ENCODE measurements at regions not wholly inside any gene's neighbourhood (a gene's known extent, or its start where the extent isn't known, plus 50 kb on each side); places are given as distances from the start of the nearest gene placed in this dataset.
A peak's percentile ranks its signal among the peaks of the same experiment; 100 is the strongest.

DNA sequence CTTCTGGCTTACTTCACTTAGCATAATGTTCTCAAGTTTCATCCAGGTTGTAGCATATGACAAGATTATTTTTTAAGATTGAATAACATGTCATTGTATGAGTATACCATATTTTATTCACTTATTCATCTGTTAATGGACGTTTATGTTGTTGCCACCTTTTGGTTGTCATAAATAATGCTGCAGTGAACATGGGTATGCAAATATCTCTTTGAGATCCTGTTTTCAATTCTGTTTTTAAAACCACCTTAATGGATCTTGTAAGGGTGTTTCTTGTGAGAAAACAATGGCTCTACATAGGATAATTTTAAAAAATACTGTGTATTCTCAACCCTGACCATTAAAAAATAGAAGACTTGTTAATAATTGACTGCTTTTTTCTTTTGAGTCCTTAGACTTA, 290.7 kb upstream of the TMEM229A start:
- WGBS: 53% methylated on average over 1 of the region's 1 CpG
- Histone ChIP-seq H3K36me3 (ENCODE audit: control insufficient read depth in 2 of 2, insufficient read depth in 2 of 2, low read length in 1 of 2) (no peaks in the 10 kb centered on the region), H3K27ac (ENCODE audit: low read depth in 1 of 2, low read length in 1 of 2) (no peak overlapping the region), H3K9me3 (ENCODE audit: control insufficient read depth in 2 of 2, insufficient read depth in 1 of 2, low read length in 1 of 2) (no peaks in the 10 kb centered on the region), H3K27me3 (ENCODE audit: control insufficient read depth in 2 of 2, insufficient read depth in 1 of 2, low read length in 1 of 2) (no peaks in the 10 kb centered on the region), H3K4me1 (ENCODE audit: control insufficient read depth in 2 of 2, insufficient read depth in 2 of 2, low read length in 2 of 2) (no peaks in the 10 kb centered on the region), H3K4me3 (ENCODE audit: low read length in 2 of 2) (no peak overlapping the region)
- no peak for DNase-seq (ENCODE audit: low read depth in 6 of 9, low spot score in 9 of 9)

GRCh38 chr7:124322561-124322960, 289.7 kb upstream of the TMEM229A start:
- no peak overlapping the region for H3K27ac ChIP-seq (ENCODE audit: low read depth in 1 of 2, low read length in 1 of 2)
- DNase-seq (ENCODE audit: low read depth in 6 of 9, low spot score in 9 of 9): no peak
- no peaks in the 10 kb centered on the region for H3K27me3 ChIP-seq (ENCODE audit: control insufficient read depth in 2 of 2, insufficient read depth in 1 of 2, low read length in 1 of 2)
- no peak overlapping the region for H3K4me3 ChIP-seq (ENCODE audit: low read length in 2 of 2)
- WGBS: 85% methylated on average over 1 of the region's 1 CpG
- no peaks in the 10 kb centered on the region for H3K4me1 ChIP-seq (ENCODE audit: control insufficient read depth in 2 of 2, insufficient read depth in 2 of 2, low read length in 2 of 2)
- H3K36me3 ChIP-seq (ENCODE audit: control insufficient read depth in 2 of 2, insufficient read depth in 2 of 2, low read length in 1 of 2): no peaks in the 10 kb centered on the region
- no peaks in the 10 kb centered on the region for H3K9me3 ChIP-seq (ENCODE audit: control insufficient read depth in 2 of 2, insufficient read depth in 1 of 2, low read length in 1 of 2)

DNA sequence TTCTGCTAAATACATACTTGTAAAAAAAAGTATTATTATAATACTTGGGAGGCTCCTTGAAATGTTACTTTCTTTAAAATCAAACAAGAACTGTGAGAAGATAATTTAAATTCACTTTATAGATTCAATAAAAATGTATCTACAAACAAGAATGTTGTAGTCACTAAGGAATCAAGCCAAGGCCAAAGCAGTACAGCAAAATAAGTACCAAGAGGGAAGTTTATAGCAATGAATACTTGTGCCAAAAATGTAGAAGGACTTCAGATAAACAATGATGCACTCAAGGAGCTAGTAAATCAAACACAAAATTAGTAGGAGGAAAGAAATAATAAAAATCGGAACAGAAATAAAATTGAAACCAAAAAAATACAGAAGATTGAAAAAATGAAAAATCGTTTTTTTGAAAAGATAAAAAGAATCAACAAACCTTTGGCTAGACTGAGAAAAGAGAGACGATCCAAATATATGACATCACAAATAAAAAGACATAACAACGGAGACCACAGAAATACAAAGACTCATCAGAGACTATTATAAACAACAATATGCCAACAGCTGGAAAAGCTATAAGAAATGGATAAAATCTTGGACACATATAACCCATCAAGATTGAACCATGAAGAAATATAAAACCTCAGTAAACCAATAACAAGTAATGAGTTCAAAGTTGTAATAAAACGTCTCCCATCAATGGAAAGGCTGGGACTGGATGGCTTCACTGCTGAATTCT, 286.0 kb upstream of the TMEM229A start:
- no peaks in the 10 kb centered on the region for H3K4me1 ChIP-seq (ENCODE audit: control insufficient read depth in 2 of 2, insufficient read depth in 2 of 2, low read length in 2 of 2)
- no peaks in the 10 kb centered on the region for H3K36me3 ChIP-seq (ENCODE audit: control insufficient read depth in 2 of 2, insufficient read depth in 2 of 2, low read length in 1 of 2)
- no peak overlapping the region for H3K4me3 ChIP-seq (ENCODE audit: low read length in 2 of 2)
- H3K27me3 ChIP-seq (ENCODE audit: control insufficient read depth in 2 of 2, insufficient read depth in 1 of 2, low read length in 1 of 2): no peaks in the 10 kb centered on the region
- 85% methylated on average over 5 of the region's 5 CpGs for WGBS
- no peaks in the 10 kb centered on the region for H3K9me3 ChIP-seq (ENCODE audit: control insufficient read depth in 2 of 2, insufficient read depth in 1 of 2, low read length in 1 of 2)
- no peak overlapping the region for H3K27ac ChIP-seq (ENCODE audit: low read depth in 1 of 2, low read length in 1 of 2)
- no peak for DNase-seq (ENCODE audit: low read depth in 6 of 9, low spot score in 9 of 9)

DNA sequence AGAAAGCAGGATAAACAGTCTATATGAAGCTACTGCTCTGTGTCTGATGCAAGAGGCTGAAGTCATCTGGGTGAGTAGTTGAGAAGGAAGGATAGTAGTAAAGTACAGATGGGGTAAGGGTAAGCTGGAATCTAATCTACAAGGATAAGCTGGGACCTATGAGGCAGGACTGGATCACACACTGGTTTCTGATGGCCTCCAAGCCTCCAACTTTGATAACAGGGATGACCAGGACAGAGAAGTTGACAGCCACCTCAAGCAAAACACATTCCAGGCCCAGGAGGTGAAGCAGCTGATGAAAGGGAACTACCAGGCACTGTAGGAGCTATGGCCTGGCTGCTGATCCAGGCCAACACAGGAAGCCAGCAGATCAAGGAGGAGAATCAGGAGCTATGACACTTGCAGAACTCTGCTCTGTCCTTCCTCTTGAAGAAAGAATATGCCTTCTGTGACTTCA, 278.1 kb upstream of the TMEM229A start:
- H3K27me3 ChIP-seq (ENCODE audit: control insufficient read depth in 2 of 2, insufficient read depth in 1 of 2, low read length in 1 of 2): no peaks in the 10 kb centered on the region
- DNase-seq (ENCODE audit: low read depth in 6 of 9, low spot score in 9 of 9): no peak
- no peaks in the 10 kb centered on the region for H3K36me3 ChIP-seq (ENCODE audit: control insufficient read depth in 2 of 2, insufficient read depth in 2 of 2, low read length in 1 of 2)
- H3K4me3 ChIP-seq (ENCODE audit: low read length in 2 of 2): no peak overlapping the region
- H3K9me3 ChIP-seq (ENCODE audit: control insufficient read depth in 2 of 2, insufficient read depth in 1 of 2, low read length in 1 of 2): no peaks in the 10 kb centered on the region
- H3K4me1 ChIP-seq (ENCODE audit: control insufficient read depth in 2 of 2, insufficient read depth in 2 of 2, low read length in 2 of 2): no peaks in the 10 kb centered on the region
- no peak overlapping the region for H3K27ac ChIP-seq (ENCODE audit: low read depth in 1 of 2, low read length in 1 of 2)

GRCh38 chr7:124308384-124308783, 275.5 kb upstream of the TMEM229A start:
- Histone ChIP-seq H3K36me3 (ENCODE audit: control insufficient read depth in 2 of 2, insufficient read depth in 2 of 2, low read length in 1 of 2) (no peaks in the 10 kb centered on the region), H3K27me3 (ENCODE audit: control insufficient read depth in 2 of 2, insufficient read depth in 1 of 2, low read length in 1 of 2) (no peaks in the 10 kb centered on the region), H3K4me3 (ENCODE audit: low read length in 2 of 2) (no peak overlapping the region), H3K27ac (ENCODE audit: low read depth in 1 of 2, low read length in 1 of 2) (no peak overlapping the region), H3K9me3 (ENCODE audit: control insufficient read depth in 2 of 2, insufficient read depth in 1 of 2, low read length in 1 of 2) (no peaks in the 10 kb centered on the region), H3K4me1 (ENCODE audit: control insufficient read depth in 2 of 2, insufficient read depth in 2 of 2, low read length in 2 of 2) (no peaks in the 10 kb centered on the region)
- no peak for DNase-seq (ENCODE audit: low read depth in 6 of 9, low spot score in 9 of 9)

DNA sequence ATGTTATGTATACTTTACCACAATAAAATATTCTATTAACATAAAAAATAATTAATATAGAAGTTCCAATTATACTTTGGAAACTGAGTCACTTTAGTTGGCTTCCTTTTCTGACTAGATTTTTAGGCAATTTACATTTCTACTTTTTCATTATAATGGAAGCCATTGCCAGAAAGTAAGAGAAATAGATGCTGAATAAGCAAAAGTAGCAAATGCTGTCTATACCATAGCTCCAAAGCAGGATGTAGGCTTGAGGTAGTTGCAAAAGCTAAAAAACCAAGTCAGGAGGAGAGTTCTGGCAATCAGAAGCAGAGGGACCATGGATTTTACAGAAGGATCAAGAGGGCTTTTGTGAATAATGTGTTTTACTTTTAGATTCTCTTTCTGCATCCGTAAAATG, 262.4 kb upstream of the TMEM229A start:
- Histone ChIP-seq H3K4me3 (ENCODE audit: low read length in 2 of 2) (no peak overlapping the region), H3K4me1 (ENCODE audit: control insufficient read depth in 2 of 2, insufficient read depth in 2 of 2, low read length in 2 of 2) (no peaks in the 10 kb centered on the region), H3K27ac (ENCODE audit: low read depth in 1 of 2, low read length in 1 of 2) (no peak overlapping the region), H3K36me3 (ENCODE audit: control insufficient read depth in 2 of 2, insufficient read depth in 2 of 2, low read length in 1 of 2) (no peaks in the 10 kb centered on the region), H3K27me3 (ENCODE audit: control insufficient read depth in 2 of 2, insufficient read depth in 1 of 2, low read length in 1 of 2) (no peaks in the 10 kb centered on the region), H3K9me3 (ENCODE audit: control insufficient read depth in 2 of 2, insufficient read depth in 1 of 2, low read length in 1 of 2) (no peaks in the 10 kb centered on the region)
- WGBS: 91% methylated on average over 1 of the region's 1 CpG
- no peak for DNase-seq (ENCODE audit: low read depth in 6 of 9, low spot score in 9 of 9)

GRCh38 chr7:124284937-124285336, 252.1 kb upstream of the TMEM229A start:
- H3K27me3 ChIP-seq (ENCODE audit: control insufficient read depth in 2 of 2, insufficient read depth in 1 of 2, low read length in 1 of 2): no peaks in the 10 kb centered on the region
- no peaks in the 10 kb centered on the region for H3K4me1 ChIP-seq (ENCODE audit: control insufficient read depth in 2 of 2, insufficient read depth in 2 of 2, low read length in 2 of 2)
- no peak overlapping the region for H3K4me3 ChIP-seq (ENCODE audit: low read length in 2 of 2)
- no peak for DNase-seq (ENCODE audit: low read depth in 6 of 9, low spot score in 9 of 9)
- no peak overlapping the region for H3K27ac ChIP-seq (ENCODE audit: low read depth in 1 of 2, low read length in 1 of 2)
- no peaks in the 10 kb centered on the region for H3K36me3 ChIP-seq (ENCODE audit: control insufficient read depth in 2 of 2, insufficient read depth in 2 of 2, low read length in 1 of 2)
- WGBS: 76% methylated on average over 1 of the region's 1 CpG
- no peaks in the 10 kb centered on the region for H3K9me3 ChIP-seq (ENCODE audit: control insufficient read depth in 2 of 2, insufficient read depth in 1 of 2, low read length in 1 of 2)

GRCh38 chr7:124276005-124276622, 243.2 kb upstream of the TMEM229A start:
- Histone ChIP-seq H3K9me3 (ENCODE audit: control insufficient read depth in 2 of 2, insufficient read depth in 1 of 2, low read length in 1 of 2) (no peaks in the 10 kb centered on the region), H3K4me1 (ENCODE audit: control insufficient read depth in 2 of 2, insufficient read depth in 2 of 2, low read length in 2 of 2) (no peaks in the 10 kb centered on the region), H3K36me3 (ENCODE audit: control insufficient read depth in 2 of 2, insufficient read depth in 2 of 2, low read length in 1 of 2) (no peaks in the 10 kb centered on the region), H3K4me3 (ENCODE audit: low read length in 2 of 2) (no peak overlapping the region), H3K27ac (ENCODE audit: low read depth in 1 of 2, low read length in 1 of 2) (no peak overlapping the region), H3K27me3 (ENCODE audit: control insufficient read depth in 2 of 2, insufficient read depth in 1 of 2, low read length in 1 of 2) (no peaks in the 10 kb centered on the region)
- 72% methylated on average over 3 of the region's 3 CpGs for WGBS
- DNase-seq (ENCODE audit: low read depth in 6 of 9, low spot score in 9 of 9): peak in 1 of 9 donors; percentile 2

DNA sequence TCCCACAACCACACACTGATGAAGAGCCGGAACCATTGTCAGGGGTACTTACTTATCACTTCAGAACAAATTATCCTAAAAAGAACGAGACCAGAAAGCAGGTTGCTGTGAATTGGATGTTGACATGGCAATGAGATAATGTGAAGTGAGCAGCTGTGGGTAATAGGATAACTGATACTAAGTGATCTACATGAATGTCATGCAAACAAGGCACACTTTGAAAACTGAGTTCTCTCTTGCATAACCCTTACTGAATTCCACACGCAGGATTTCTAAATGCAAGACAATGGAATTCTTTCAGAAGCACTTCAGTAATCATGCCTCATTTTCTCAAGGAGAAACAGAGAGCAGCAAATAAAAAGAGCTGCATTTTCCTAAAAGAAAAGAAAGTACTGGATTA, 242.5 kb upstream of the TMEM229A start:
- no peaks in the 10 kb centered on the region for H3K9me3 ChIP-seq (ENCODE audit: control insufficient read depth in 2 of 2, insufficient read depth in 1 of 2, low read length in 1 of 2)
- no peak overlapping the region for H3K4me3 ChIP-seq (ENCODE audit: low read length in 2 of 2)
- no peak overlapping the region for H3K27ac ChIP-seq (ENCODE audit: low read depth in 1 of 2, low read length in 1 of 2)
- DNase-seq (ENCODE audit: low read depth in 6 of 9, low spot score in 9 of 9): no peak
- no peaks in the 10 kb centered on the region for H3K27me3 ChIP-seq (ENCODE audit: control insufficient read depth in 2 of 2, insufficient read depth in 1 of 2, low read length in 1 of 2)
- 71% methylated on average over 3 of the region's 3 CpGs for WGBS
- H3K4me1 ChIP-seq (ENCODE audit: control insufficient read depth in 2 of 2, insufficient read depth in 2 of 2, low read length in 2 of 2): no peaks in the 10 kb centered on the region
- no peaks in the 10 kb centered on the region for H3K36me3 ChIP-seq (ENCODE audit: control insufficient read depth in 2 of 2, insufficient read depth in 2 of 2, low read length in 1 of 2)

All from thymus (tissue), 11 donors.